AG04450 (cell line): ENCODE measurements at regions not wholly inside any gene's neighbourhood (a gene's known extent, or its start where the extent isn't known, plus 50 kb on each side); places are given as distances from the start of the nearest gene placed in this dataset.

Experiments used
- CTCF ChIA-PET: fragments of 300-600, 350-600 bp; formaldehyde crosslinking; extraction: SDS; loops from one replicate; lab custom pipeline; 2022; ENCODE audit warnings: antibody characterized with exemption, inconsistent platforms; lab: Charles Lee
- POLR2A ChIA-PET: fragments of 350-600 bp; formaldehyde crosslinking; extraction: SDS; loops from one replicate; lab custom pipeline; 2021; ENCODE audit warnings: antibody characterized with exemption, inconsistent platforms; lab: Yijun Ruan, JAX
- DNase-seq: peaks from one replicate; pipeline ENCODE4 v3.0.0-alpha.2; 2011; ENCODE audit warnings: low read depth, low spot score
- H3K27ac ChIP-seq: one replicate; pipeline ENCODE4 v1.5.1; 2012; ENCODE audit warnings: low read depth, low read length, control low read depth
- H3K27me3 ChIP-seq: one replicate; pipeline ENCODE4 v1.6.0; 2012; ENCODE audit warnings: low read length; ENCODE audit not compliant: control insufficient read depth, insufficient read depth
- H3K4me3 ChIP-seq: 2 replicates; pipeline ENCODE4 v1.5.1; 2011; ENCODE audit warnings: mild to moderate bottlenecking, low read depth, low read length, control low read depth
- H3K9me3 ChIP-seq: 2 replicates; pipeline ENCODE4 v1.5.1; 2012; ENCODE audit warnings: low read length; ENCODE audit not compliant: control insufficient read depth, insufficient read depth
- TF ChIP-seq, protein P1 (sequence below): IDR thresholded peaks from 2 replicates; pipeline ENCODE4 v1.5.1; 2011; ENCODE audit warnings: low read depth, low read length, control low read depth, inconsistent platforms

GRCh38 chr12:124462750-124463149 lies 104.7 kb downstream of the NCOR2 start:
- CTCF ChIA-PET, result no interaction called here
- Histone ChIP-seq H3K27me3 (no peaks in the 10 kb centered on the region), H3K9me3 (peaks cover 28% of the 10 kb centered on the region), H3K4me3 (no peak overlapping the region), H3K27ac (no peak overlapping the region)
- POLR2A ChIA-PET, result no interaction called here
- no peak for DNase-seq
- TF ChIP-seq, protein P1, sequence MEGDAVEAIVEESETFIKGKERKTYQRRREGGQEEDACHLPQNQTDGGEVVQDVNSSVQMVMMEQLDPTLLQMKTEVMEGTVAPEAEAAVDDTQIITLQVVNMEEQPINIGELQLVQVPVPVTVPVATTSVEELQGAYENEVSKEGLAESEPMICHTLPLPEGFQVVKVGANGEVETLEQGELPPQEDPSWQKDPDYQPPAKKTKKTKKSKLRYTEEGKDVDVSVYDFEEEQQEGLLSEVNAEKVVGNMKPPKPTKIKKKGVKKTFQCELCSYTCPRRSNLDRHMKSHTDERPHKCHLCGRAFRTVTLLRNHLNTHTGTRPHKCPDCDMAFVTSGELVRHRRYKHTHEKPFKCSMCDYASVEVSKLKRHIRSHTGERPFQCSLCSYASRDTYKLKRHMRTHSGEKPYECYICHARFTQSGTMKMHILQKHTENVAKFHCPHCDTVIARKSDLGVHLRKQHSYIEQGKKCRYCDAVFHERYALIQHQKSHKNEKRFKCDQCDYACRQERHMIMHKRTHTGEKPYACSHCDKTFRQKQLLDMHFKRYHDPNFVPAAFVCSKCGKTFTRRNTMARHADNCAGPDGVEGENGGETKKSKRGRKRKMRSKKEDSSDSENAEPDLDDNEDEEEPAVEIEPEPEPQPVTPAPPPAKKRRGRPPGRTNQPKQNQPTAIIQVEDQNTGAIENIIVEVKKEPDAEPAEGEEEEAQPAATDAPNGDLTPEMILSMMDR, result no peak

GRCh38 chr12:124461851-124462623 lies 105.4 kb downstream of the NCOR2 start:
- DNase-seq, result no peak
- TF ChIP-seq, protein P1, result no peak
- CTCF ChIA-PET, result no interaction called here

GRCh38 chr12:124461241-124461673 lies 106.2 kb downstream of the NCOR2 start:
- ChIA-PET POLR2A (no interaction called here), CTCF (no interaction called here)
- no peak for DNase-seq

More at GRCh38 chr12:124461851-124462623, 105.4 kb downstream of the NCOR2 start:
- Histone ChIP-seq H3K4me3 (no peak overlapping the region), H3K27me3 (no peaks in the 10 kb centered on the region), H3K9me3 (peaks cover 28% of the 10 kb centered on the region), H3K27ac (no peak overlapping the region)
- POLR2A ChIA-PET, result no interaction called here

GRCh38 chr12:124460771-124461170 lies 106.6 kb downstream of the NCOR2 start:
- Histone ChIP-seq H3K27ac (no peak overlapping the region), H3K27me3 (no peaks in the 10 kb centered on the region), H3K9me3 (peaks cover 20% of the 10 kb centered on the region), H3K4me3 (no peak overlapping the region)
- CTCF ChIA-PET, result no interaction called here
- DNase-seq, result no peak
- POLR2A ChIA-PET, result no interaction called here
- TF ChIP-seq, protein P1, result no peak

More at GRCh38 chr12:124461241-124461673, 106.2 kb downstream of the NCOR2 start:
- Histone ChIP-seq H3K27me3 (no peaks in the 10 kb centered on the region), H3K4me3 (no peak overlapping the region), H3K9me3 (peaks cover 25% of the 10 kb centered on the region), H3K27ac (no peak overlapping the region)
- TF ChIP-seq, protein P1, result no peak

DNA sequence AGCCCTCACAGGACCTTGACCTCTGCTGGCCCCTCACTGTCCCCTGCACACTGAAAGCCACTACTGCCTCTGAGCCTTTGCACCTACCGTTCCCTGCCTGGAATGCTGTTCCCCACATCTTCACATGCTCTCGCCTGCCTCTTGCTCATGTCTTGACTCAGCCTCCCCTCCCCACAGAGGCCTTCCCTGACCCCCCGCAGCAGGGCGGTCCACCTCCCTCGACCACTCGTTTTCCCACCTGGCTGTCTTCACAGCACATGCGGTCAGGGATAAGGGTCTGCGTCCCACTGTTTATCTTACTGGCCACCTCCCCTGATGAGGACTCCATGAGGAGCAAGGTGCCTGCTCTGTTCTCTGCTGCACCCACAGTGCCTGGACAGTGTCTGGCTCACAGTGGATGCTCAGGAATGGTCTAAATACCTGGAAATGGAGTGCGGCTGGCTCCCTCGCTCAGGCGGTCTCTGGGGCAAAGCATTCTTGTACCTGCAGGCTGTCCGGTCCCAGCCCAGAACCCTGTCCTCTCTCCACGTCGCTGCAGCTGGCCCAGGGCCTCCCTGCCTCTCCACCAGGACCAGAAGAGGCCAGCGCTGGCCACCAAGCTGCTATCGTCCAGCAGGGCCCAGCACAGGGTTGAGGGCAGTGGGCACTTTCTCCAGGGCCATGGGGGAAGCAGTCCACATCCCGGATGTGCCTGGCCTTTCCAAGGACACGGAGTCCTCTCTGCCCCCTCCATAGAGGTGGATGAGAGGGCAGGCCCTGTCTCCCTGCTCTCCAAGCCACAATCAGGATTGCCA lies 107.4 kb downstream of the NCOR2 start:
- H3K4me3 ChIP-seq, result no peak overlapping the region
- H3K27ac ChIP-seq, result no peak overlapping the region
- DNase-seq, result no peak
- ChIA-PET CTCF (no interaction called here), POLR2A (no interaction called here)
- H3K27me3 ChIP-seq, result no peaks in the 10 kb centered on the region
- TF ChIP-seq, protein P1, result no peak
- H3K9me3 ChIP-seq, result peaks cover 13% of the 10 kb centered on the region
